Inflammatory macrophage (primary cell): ENCODE measurements at regions not wholly inside any gene's neighbourhood (a gene's known extent, or its start where the extent isn't known, plus 50 kb on each side); places are given as distances from the start of the nearest gene placed in this dataset.
"Not testable (repeated sequence)": the region's sequence is repeated elsewhere in the genome, so short reads cannot be mapped to it uniquely, and the experiment has no call there.

ENCODE experiments used
- DNase-seq, 2 donors: peaks; one replicate each; pipeline ENCODE4 v3.0.0-alpha.2; 2020 to 2022

- not testable (repeated sequence) for DNase-seq
Measured at GRCh38 chr7:29703830-29704229, 102.5 kb upstream of the WIPF3 start.

GRCh38 chr7:29709002-29709401 is 97.3 kb upstream of the WIPF3 start:
- DNase-seq, result not testable (repeated sequence)

DNA sequence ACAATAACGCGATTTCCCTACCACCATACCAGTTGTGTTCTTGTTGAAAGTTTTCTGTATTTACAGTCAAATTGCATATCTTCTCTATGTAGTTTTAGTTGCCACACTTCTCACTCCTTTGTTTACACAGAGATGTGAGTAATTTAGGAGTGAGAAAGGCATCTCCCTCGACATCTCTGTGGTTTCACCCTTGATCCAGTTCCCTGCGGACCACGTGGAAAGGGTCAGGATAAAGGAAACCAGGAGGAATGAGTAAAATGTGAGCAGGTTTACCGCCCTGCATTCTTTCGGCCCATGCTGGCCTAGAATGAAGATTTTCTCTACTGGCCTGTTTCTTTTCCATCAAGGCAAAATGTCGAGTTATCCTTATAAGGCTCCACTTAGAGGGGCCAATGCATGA is 83.2 kb upstream of the WIPF3 start:
- not testable (repeated sequence) for DNase-seq

- no peak for DNase-seq
Measured at GRCh38 chr7:29723599-29723998, 82.7 kb upstream of the WIPF3 start.

DNA sequence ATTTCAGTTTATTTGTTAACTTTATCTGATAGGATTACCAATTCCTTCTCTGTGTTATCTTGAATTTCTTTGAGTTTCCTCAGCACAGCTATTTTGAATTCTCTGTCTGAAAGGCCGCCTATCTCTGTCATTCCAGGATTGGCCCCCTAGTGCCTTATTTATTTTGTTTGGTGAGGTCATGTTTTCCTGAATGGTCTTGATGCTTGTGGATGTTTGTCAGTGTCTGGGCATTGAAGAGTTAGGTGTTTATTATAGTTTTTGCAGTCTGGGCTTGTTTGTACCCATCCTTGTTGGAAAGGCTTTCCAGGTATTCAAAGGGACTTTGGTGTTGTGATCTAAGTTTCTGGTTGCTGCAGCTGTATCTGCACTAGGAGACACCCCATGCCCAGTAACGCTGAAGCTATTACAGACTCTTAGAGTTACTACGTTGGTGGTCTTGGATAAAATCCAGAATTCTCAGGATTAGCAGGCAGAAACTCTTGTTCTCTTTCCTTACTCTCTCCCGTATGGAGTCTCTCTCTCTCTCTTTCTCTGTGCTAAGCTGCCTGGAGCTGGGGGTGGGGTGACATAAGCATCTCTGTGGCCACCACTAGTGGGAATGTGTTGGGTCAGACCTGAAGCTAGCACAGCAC is 76.7 kb upstream of the WIPF3 start:
- not testable (repeated sequence) for DNase-seq

DNA sequence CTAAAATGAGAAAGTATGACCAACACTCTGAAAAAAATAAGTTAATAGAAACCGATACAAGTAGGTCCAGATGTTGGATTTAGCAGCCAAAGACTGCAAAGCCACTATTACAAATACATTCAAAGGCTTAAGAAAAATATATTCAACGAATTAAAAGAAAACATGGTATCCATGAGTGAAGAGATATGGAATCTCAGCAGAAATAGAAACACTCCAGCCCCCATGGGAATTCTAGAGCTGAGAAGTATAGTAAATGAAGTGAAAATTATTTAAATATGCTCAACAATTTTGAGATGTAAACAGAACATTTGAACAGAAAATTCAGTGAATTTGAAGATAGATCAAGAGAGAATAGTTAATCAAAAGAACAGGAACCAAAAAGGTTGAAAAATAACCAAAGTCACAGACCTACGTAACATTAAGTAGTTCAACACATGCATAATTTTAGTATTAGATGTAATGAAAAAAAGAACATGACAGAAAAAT is 72.0 kb upstream of the WIPF3 start:
- DNase-seq, result no peak

DNA sequence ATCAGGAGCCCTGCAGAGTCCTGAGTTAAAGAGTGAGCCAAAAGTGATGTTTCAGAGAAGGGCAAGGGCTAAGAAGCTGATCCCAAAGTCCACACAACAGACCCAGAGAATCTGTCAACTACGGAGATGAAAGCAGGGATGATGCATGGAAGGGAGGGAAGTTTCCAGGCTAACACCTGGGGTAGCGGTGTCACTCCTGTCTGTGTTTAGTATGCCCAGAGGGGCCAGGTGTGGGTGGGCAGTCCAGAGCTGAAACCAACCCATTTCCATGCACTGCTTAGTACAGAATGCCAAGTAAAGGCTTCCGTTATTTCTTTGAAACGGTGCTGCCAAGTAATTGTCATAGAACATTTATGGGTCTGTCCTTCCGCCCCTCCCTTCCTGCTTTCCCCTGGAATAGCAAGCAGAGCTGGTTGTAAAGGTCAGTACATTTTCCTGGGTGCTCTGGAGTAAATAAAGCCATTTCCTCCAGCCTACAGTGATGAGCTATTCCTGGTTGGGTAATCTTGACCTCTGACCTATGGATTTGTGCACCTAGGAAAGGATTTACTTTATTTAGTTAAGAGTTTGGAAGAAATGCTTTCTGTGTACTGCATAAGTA is 58.6 kb upstream of the WIPF3 start:
- not testable (repeated sequence) for DNase-seq

- peak; percentile 46 to 47 for DNase-seq
Measured at GRCh38 chr7:29748286-29749099, 57.8 kb upstream of the WIPF3 start.

DNA sequence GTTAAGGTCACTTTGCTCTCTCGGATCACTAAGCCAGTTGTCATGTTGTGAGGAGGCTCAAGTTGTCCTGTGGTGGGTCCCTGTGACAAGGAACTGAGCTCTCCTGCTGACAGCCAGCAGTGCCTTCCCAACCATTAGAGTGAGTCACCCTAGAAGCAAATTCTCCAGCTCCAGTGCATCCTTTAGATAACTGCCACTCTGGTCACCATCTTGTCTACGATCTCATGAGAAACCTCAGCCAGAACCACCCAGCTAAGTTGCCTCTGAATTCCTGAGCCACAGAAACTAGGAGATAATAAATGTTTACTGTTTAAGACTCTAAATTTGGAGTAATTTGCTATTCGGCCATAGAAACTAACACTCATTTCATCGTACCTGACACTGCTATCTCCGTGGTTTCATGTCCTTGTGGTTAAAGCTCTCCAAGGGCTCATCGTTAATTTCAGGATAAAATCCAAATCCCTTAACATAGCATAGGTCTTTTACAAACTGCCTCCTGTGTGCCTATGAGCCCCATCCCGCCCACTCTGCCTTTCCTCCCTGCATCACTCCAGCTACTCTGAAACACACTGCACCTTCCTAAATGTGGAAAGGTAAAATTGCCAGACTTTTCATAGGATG is 56.5 kb upstream of the WIPF3 start:
- no peak for DNase-seq

DNA sequence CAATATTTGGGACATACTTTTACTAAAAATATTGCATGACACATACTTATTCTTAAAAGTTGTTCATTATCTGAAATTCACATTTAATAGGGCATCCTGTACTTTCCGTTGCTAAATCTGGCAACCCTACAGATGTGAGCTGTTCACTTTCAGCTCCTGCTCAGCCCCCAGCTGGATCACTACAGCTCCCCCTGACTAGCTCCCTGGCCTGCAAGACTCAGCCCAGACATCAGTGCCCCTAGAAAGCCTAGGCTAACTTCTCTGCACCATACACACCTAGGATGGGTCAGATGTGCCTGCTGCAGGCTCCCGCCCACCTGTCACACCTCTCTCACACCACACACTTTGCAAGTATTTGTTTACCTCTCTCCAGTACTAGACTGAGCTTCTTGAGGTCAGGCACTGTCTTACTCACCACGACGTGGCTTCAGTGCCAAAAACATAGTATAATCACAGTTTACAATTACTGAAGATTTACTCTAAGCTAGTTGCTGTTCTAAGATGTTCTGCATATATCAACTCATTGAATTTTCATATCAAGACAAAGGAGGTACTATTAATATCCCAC is 55.9 kb upstream of the WIPF3 start:
- DNase-seq, result not testable (repeated sequence)

- not testable (repeated sequence) for DNase-seq
Measured at GRCh38 chr7:29751012-29751411, 55.3 kb upstream of the WIPF3 start.

- DNase-seq, result no peak
Measured at GRCh38 chr7:29754874-29755490, 51.3 kb upstream of the WIPF3 start.
